A549 (cell line): ENCODE measurements at regions not wholly inside any gene's neighbourhood (a gene's known extent, or its start where the extent isn't known, plus 50 kb on each side); places are given as distances from the start of the nearest gene placed in this dataset.

Source experiments
- EP300 ChIP-seq, 2 experiments: fragments of >200 bp; sonication (Bioruptor Twin); formaldehyde crosslinking; IDR thresholded peaks; 2 replicates in 1 of 2; 3 replicates in 1 of 2; pipeline ENCODE4 v1.6.1; 2016 to 2017
- MAFK ChIP-seq: fragments of 450-650 bp; IDR thresholded peaks from 2 replicates; pipeline ENCODE4 v1.6.1; 2014; ENCODE audit not compliant: partially characterized antibody
- POLR2AphosphoS2 ChIP-seq: conservative IDR thresholded peaks from 2 replicates; pipeline ENCODE4 v1.6.1; 2012; ENCODE audit warnings: low read length, improper control_type of control experiment, inconsistent platforms
- USF2 ChIP-seq: fragments of 450-650 bp; IDR thresholded peaks from 2 replicates; pipeline ENCODE4 v1.6.1; 2014; ENCODE audit warnings: antibody characterized with exemption
- TF ChIP-seq, protein P1 (sequence below): fragments of >200 bp; sonication (Bioruptor Twin); formaldehyde crosslinking; IDR thresholded peaks from 3 replicates; pipeline ENCODE4 v1.5.1; 2016
- TF ChIP-seq, protein P2 (sequence below): fragments of 150-350 bp; IDR thresholded peaks from 2 replicates; pipeline ENCODE4 v1.6.1; 2014; ENCODE audit warnings: low read depth, mild to moderate bottlenecking, low read length

GRCh38 chr2:57402096-57402495 is 644.5 kb upstream of the VRK2 start:
- TF ChIP-seq, protein P1, sequence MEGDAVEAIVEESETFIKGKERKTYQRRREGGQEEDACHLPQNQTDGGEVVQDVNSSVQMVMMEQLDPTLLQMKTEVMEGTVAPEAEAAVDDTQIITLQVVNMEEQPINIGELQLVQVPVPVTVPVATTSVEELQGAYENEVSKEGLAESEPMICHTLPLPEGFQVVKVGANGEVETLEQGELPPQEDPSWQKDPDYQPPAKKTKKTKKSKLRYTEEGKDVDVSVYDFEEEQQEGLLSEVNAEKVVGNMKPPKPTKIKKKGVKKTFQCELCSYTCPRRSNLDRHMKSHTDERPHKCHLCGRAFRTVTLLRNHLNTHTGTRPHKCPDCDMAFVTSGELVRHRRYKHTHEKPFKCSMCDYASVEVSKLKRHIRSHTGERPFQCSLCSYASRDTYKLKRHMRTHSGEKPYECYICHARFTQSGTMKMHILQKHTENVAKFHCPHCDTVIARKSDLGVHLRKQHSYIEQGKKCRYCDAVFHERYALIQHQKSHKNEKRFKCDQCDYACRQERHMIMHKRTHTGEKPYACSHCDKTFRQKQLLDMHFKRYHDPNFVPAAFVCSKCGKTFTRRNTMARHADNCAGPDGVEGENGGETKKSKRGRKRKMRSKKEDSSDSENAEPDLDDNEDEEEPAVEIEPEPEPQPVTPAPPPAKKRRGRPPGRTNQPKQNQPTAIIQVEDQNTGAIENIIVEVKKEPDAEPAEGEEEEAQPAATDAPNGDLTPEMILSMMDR = no peak
- no peak for TF ChIP-seq POLR2AphosphoS2
- no peak for TF ChIP-seq USF2
- TF ChIP-seq EP300 (IDR thresholded peaks at IDR 0.05) = no peak
- no peak for TF ChIP-seq MAFK
- TF ChIP-seq, protein P2, sequence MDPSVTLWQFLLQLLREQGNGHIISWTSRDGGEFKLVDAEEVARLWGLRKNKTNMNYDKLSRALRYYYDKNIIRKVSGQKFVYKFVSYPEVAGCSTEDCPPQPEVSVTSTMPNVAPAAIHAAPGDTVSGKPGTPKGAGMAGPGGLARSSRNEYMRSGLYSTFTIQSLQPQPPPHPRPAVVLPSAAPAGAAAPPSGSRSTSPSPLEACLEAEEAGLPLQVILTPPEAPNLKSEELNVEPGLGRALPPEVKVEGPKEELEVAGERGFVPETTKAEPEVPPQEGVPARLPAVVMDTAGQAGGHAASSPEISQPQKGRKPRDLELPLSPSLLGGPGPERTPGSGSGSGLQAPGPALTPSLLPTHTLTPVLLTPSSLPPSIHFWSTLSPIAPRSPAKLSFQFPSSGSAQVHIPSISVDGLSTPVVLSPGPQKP = no peak
